Activated T-cell treated with anti-CD3 and anti-CD28 coated beads, Interleukin-2, amount 50 U/mL, for 72 hours (primary cell): ENCODE measurements at regions not wholly inside any gene's neighbourhood (a gene's known extent, or its start where the extent isn't known, plus 50 kb on each side); places are given as distances from the start of the nearest gene placed in this dataset.

Experiments
- ATAC-seq, 2 donors: fragments of 150-1000 bp; cut with Tn5 transposase; replicated peaks in 1 of 2; 2 replicates each; pipeline ENCODE4 v1.10.0; 2021; ENCODE audit warnings: moderate library complexity in 2 of 2, mild to moderate bottlenecking in 1 of 2
- DNase-seq, 2 donors: peaks; one replicate each; pipeline ENCODE4 v3.0.0; 2021 to 2022; ENCODE audit warnings: mixed read lengths in 1 of 2
- H3K27ac Mint-ChIP-seq: one replicate; pipeline ENCODE4 v1.8.0; 2022; ENCODE audit warnings: mild to moderate bottlenecking, moderate library complexity, mixed read lengths
- H3K27me3 Mint-ChIP-seq: one replicate; pipeline ENCODE4 v1.8.0; 2022; ENCODE audit warnings: low read depth, mixed read lengths
- H3K36me3 Mint-ChIP-seq, 2 donors: one replicate each; pipeline ENCODE4 v1.8.0; 2022; ENCODE audit warnings: mixed read lengths in 2 of 2, mild to moderate bottlenecking in 1 of 2; ENCODE audit not compliant: insufficient read depth in 2 of 2
- H3K4me1 Mint-ChIP-seq: one replicate; pipeline ENCODE4 v1.8.0; 2022; ENCODE audit warnings: low read depth, mixed read lengths
- H3K4me3 Mint-ChIP-seq, 2 donors: one replicate each; pipeline ENCODE4 v1.8.0; 2022; ENCODE audit warnings: mild to moderate bottlenecking in 2 of 2, mixed read lengths in 2 of 2, moderate library complexity in 2 of 2
- H3K9me3 Mint-ChIP-seq, 2 donors: one replicate each; pipeline ENCODE4 v1.8.0; 2022; ENCODE audit warnings: mixed read lengths in 2 of 2

DNA sequence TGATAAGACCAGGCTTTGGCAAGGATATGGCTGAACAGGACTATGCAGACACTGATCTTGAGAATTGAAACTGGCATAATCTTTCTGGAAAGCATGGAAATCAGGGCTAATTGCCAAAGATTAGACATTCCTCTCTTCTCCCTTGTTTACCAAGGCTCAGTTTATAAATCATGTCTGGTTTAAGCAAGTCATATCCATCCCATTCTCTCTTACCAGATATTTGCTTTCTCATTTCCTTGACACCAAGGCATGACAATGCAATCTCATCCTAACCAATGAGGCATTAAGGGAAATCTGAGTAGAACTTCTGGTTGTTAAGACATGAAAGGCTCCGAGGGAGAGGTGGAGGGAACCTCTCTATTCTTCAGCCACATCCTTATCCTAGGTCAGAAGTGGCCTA is 110.3 kb upstream of the CEP85L start:
- DNase-seq (no peak), ATAC-seq (no peak)
- H3K27ac Mint-ChIP-seq: no peak overlapping the region
- peaks cover 38% of the 10 kb centered on the region for H3K4me1 Mint-ChIP-seq
- no peaks in the 10 kb centered on the region for H3K27me3 Mint-ChIP-seq
- H3K36me3 Mint-ChIP-seq: peaks cover 0 to 2% of the 10 kb centered on the region in 2 donors
- H3K4me3 Mint-ChIP-seq: no peak overlapping the region
- no peaks in the 10 kb centered on the region for H3K9me3 Mint-ChIP-seq

DNA sequence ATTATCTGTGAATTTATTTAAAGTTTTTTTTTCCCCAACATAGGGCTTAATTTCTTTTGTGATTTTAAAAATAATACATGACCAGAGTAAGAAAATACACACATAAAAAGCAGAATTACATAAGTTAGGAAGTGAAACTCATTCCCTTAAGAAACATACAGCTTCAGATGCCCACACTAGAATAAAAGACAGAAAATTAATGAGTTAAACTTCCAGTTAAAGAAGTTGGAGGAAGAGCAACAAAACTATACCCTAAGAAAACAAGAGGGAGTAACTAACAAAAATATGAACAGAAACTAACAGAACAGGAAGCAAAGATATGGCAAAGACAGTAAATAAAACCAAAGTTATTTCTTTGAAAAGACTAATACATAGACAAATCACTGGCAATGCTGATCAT is 107.6 kb upstream of the CEP85L start:
- Mint-ChIP-seq H3K4me3 (peak overlapping the region in 1 of 2 donors; percentile 29), H3K4me1 (peaks cover 45% of the 10 kb centered on the region), H3K9me3 (no peaks in the 10 kb centered on the region), H3K27me3 (no peaks in the 10 kb centered on the region), H3K27ac (peak overlapping the region; percentile 52), H3K36me3 (peaks cover 0 to 2% of the 10 kb centered on the region in 2 donors)
- ATAC-seq (no peak), DNase-seq (no peak)

DNA sequence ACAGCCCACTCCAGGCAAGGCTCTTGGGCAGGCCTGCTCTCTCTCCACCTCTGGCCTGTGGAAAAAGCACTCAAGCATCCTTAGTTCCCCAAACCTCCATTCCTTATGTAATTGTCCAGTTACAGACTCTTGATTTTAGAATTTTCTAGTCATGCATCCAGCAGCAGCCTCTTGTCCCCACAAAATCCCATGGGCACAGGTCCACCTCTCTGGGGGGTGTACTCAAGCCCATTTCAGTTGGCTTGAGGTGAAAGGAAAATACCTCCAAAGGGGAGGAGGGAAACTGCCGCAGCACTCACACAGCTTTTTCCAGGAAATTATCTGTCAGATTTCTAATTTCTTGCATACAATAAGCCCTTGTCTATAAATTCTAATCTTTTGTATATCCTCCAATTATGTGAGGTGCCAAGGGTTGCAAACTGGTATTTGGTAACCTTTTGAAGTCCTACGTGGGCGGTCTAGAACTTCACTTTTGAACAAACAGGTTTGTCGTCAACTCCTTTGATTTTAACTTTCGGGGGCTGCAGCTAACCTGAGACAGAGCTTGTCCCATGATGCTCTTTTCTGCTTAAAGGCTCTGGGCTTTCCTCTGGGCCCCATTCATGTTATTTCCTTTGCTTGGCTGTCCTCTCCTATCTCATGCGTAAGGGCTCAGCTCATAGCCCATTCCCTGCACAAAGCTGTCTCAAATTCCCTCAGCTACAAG is 104.7 kb upstream of the CEP85L start:
- H3K4me3 Mint-ChIP-seq: peak overlapping the region; percentile 5 to 72
- H3K27ac Mint-ChIP-seq: no peak overlapping the region
- H3K27me3 Mint-ChIP-seq: no peaks in the 10 kb centered on the region

DNA sequence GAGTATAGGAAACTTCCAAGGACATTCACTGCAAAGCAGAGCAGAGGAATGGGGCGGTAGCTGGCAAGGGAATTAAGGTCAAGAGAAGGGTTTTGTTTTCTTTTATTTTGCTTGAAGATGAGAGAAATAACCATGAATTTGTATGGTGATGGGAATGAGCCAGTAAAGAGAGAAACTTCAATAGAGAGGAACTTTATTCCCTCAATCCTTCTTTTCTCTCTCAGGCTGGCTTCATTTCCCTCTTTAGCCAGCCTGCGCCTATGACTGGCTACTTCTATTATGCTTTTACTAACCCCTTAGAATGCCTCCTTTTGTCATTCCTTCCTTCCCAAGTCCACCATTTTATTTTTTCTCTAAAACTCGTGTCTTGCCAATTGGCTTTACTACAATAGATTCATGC is 101.4 kb upstream of the CEP85L start:
- Mint-ChIP-seq H3K4me3 (no peak overlapping the region), H3K4me1 (peaks cover 45% of the 10 kb centered on the region), H3K9me3 (peaks cover 5 to 8% of the 10 kb centered on the region in 2 donors), H3K27ac (no peak overlapping the region), H3K27me3 (no peaks in the 10 kb centered on the region), H3K36me3 (peaks cover 3 to 6% of the 10 kb centered on the region in 2 donors)
- DNase-seq: no peak
- ATAC-seq: no peak

More for the DNA sequence above, 104.7 kb upstream of the CEP85L start:
- DNase-seq (peak in 1 of 2 donors; percentile 28), ATAC-seq (peak; percentile 70 to 80)
- Mint-ChIP-seq H3K36me3 (peaks cover 3 to 5% of the 10 kb centered on the region in 2 donors), H3K9me3 (peaks cover 5 to 8% of the 10 kb centered on the region in 2 donors), H3K4me1 (peaks cover 45% of the 10 kb centered on the region)

DNA sequence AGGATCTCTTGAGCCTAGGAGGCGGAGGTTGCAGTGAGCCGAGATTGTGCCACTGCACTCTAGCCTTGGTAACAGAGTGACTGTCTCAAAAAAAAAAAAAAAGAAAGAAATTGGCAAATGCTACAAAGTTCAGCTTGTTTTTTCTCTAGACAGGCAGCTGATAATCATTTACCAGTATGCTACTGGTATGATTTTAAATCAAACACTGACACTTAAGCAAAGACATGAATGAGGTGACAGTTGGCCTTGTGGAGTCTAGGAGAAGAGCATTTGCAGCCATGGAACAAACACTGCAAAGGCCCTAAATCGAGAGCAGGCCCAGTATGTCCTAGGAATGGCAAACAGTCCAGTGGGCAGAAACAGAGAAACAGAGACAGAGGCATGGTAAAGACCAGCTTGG is 99.7 kb upstream of the CEP85L start:
- Mint-ChIP-seq H3K27me3 (no peaks in the 10 kb centered on the region), H3K27ac (no peak overlapping the region)
- ATAC-seq: no peak

DNA sequence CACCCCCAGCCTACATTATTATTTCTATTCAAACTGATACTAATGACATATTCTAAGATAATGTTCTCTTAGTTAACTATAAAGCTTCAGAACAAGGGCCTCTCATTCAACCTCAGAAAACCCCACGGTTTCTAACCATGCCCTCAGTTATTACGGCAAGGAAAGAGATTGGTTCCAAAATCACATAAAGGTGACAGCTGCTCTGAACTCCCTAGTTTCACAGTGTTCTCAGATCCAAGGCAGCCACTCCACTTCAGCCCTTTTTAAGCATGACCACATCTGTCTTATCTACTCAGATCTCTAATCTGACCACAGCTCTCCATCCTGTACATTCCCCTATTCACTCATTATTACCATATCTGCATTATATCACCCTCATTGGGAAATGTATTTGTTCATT is 98.8 kb upstream of the CEP85L start:
- peaks cover 38% of the 10 kb centered on the region for H3K4me1 Mint-ChIP-seq
- ATAC-seq (peak; percentile 56 to 66), DNase-seq (no peak)
- no peak overlapping the region for H3K4me3 Mint-ChIP-seq
- H3K9me3 Mint-ChIP-seq: peaks cover 5 to 8% of the 10 kb centered on the region in 2 donors
- H3K36me3 Mint-ChIP-seq: peaks cover 3 to 4% of the 10 kb centered on the region in 2 donors
- no peak overlapping the region for H3K27ac Mint-ChIP-seq
- H3K27me3 Mint-ChIP-seq: no peaks in the 10 kb centered on the region

More for the DNA sequence above, 99.7 kb upstream of the CEP85L start:
- Mint-ChIP-seq H3K36me3 (peaks cover 3 to 4% of the 10 kb centered on the region in 2 donors), H3K9me3 (peaks cover 5 to 8% of the 10 kb centered on the region in 2 donors), H3K4me3 (no peak overlapping the region), H3K4me1 (peaks cover 39% of the 10 kb centered on the region)
- DNase-seq: no peak

GRCh38 chr6:118748311-118749062 is 97.1 kb upstream of the CEP85L start:
- H3K4me1 Mint-ChIP-seq: peaks cover 35% of the 10 kb centered on the region

DNA sequence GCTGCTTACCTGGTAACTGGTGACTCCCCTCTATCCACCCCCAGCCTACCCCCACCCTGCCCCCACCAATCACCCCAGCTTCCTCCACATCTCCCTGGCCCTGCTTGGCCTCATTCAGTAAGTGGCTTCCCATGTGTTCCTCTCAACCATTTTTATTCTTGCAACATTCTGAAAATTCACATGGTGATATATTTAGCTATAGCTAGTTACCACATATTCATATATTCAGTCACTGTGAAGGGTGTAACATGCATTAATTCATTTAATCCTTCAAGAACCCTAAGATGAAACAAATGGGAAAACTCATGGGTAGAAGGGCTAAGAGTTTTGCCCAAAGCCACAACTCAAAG is 95.4 kb upstream of the CEP85L start:
- ATAC-seq: no peak
- Mint-ChIP-seq H3K9me3 (peaks cover 3 to 4% of the 10 kb centered on the region in 2 donors), H3K36me3 (peaks cover 3 to 4% of the 10 kb centered on the region in 2 donors), H3K27ac (no peak overlapping the region), H3K27me3 (no peaks in the 10 kb centered on the region), H3K4me1 (peaks cover 35% of the 10 kb centered on the region), H3K4me3 (no peak overlapping the region)
- no peak for DNase-seq

More at GRCh38 chr6:118748311-118749062, 97.1 kb upstream of the CEP85L start:
- ATAC-seq (no peak), DNase-seq (no peak)
- Mint-ChIP-seq H3K27ac (no peak overlapping the region), H3K27me3 (no peaks in the 10 kb centered on the region), H3K4me3 (no peak overlapping the region), H3K36me3 (peaks cover 3 to 4% of the 10 kb centered on the region in 2 donors), H3K9me3 (peaks cover 5 to 8% of the 10 kb centered on the region in 2 donors)

- ATAC-seq (no peak), DNase-seq (no peak)
- Mint-ChIP-seq H3K4me1 (peaks cover 35% of the 10 kb centered on the region), H3K36me3 (peaks cover 2 to 3% of the 10 kb centered on the region in 2 donors), H3K27ac (no peak overlapping the region), H3K9me3 (peaks cover 2% of the 10 kb centered on the region in 2 donors), H3K27me3 (no peaks in the 10 kb centered on the region), H3K4me3 (no peak overlapping the region)
Measured at GRCh38 chr6:118746145-118746824, 94.9 kb upstream of the CEP85L start.

- DNase-seq: no peak
- H3K9me3 Mint-ChIP-seq: no peaks in the 10 kb centered on the region
Measured at GRCh38 chr6:118745156-118745555, 93.8 kb upstream of the CEP85L start.

GRCh38 chr6:118744261-118744941 is 93.0 kb upstream of the CEP85L start:
- DNase-seq (no peak), ATAC-seq (no peak)
- H3K36me3 Mint-ChIP-seq: no peaks in the 10 kb centered on the region
- H3K27me3 Mint-ChIP-seq: no peaks in the 10 kb centered on the region
- H3K4me3 Mint-ChIP-seq: no peak overlapping the region
- H3K4me1 Mint-ChIP-seq: peaks cover 29% of the 10 kb centered on the region
- H3K27ac Mint-ChIP-seq: no peak overlapping the region
- H3K9me3 Mint-ChIP-seq: no peaks in the 10 kb centered on the region

More at GRCh38 chr6:118745156-118745555, 93.8 kb upstream of the CEP85L start:
- no peak for ATAC-seq
- H3K27ac Mint-ChIP-seq: no peak overlapping the region
- H3K36me3 Mint-ChIP-seq: no peaks in the 10 kb centered on the region
- H3K27me3 Mint-ChIP-seq: no peaks in the 10 kb centered on the region
- H3K4me1 Mint-ChIP-seq: peaks cover 29% of the 10 kb centered on the region
- no peak overlapping the region for H3K4me3 Mint-ChIP-seq

- Mint-ChIP-seq H3K9me3 (no peaks in the 10 kb centered on the region), H3K27ac (no peak overlapping the region), H3K4me3 (no peak overlapping the region), H3K4me1 (peaks cover 35% of the 10 kb centered on the region), H3K27me3 (no peaks in the 10 kb centered on the region), H3K36me3 (no peaks in the 10 kb centered on the region)
- ATAC-seq (no peak), DNase-seq (no peak)
Measured at GRCh38 chr6:118743746-118744145, 92.4 kb upstream of the CEP85L start.
